GM12874 (cell line): ENCODE measurements at regions not wholly inside any gene's neighbourhood (a gene's known extent, or its start where the extent isn't known, plus 50 kb on each side); places are given as distances from the start of the nearest gene placed in this dataset.

ENCODE experiments used
- CTCF ChIP-seq: IDR thresholded peaks from 2 replicates; pipeline ENCODE4 v1.5.1; 2011; ENCODE audit warnings: low read depth, mild to moderate bottlenecking, control low read depth, low read length, moderate library complexity; ENCODE audit not compliant: insufficient read depth

DNA sequence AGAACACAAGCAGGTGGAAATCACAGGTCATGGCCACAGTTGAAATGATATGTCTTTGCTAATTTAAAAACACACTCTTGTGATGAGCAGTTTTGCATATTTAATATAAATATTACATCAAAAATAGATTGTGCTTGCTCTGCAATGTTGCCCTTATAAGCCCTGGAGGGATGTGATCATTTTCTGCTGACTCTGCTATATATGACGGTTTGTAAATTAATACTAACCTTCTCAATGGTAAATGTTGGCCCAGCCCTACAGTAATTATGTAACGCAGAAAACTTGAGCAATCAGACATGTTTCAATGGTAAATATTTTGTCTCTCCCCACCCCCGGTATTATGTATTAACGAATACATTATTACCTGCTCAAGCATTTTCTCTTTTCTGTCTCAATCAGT, 359.5 kb upstream of the CNTN6 start:
- TF ChIP-seq CTCF, result no peak

DNA sequence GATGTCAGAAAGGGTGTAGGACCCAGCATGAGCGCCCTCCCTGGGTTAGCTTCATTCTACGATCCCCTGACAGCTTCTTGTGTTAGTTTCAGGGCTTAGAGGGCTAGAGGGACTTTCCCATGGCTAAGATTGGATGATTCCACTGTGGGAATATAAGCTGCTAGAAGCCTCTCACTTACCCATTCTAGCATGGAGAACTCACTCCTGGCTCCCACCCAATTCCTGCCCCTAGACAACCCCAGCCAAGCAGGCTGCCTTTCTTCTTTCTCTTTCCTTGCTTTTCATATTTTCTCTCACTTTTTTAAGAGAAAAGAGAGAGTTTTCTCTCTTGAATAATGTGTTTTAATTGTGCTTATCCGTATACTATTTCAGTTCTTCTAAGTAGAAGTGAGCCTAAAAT, 335.1 kb upstream of the CNTN6 start:
- no peak for TF ChIP-seq CTCF

DNA sequence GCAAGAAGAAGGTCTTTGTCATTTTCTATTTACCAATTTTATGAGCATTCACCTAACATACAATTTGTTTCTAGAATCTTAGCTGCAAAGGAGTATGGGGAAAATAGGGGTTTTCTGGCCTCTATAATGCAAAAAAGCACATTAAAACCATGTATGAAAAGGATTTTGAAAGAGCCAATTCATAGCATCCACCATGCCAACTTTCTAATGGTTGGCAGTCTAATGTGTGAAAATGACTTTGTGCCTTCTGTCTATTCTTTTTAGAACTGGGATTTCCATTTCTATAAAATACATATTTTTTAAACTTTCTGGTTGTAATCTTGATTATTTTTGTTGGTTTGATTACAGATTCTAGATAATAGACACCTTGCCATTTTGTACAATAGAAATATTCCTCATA, 333.7 kb upstream of the CNTN6 start:
- no peak for TF ChIP-seq CTCF

GRCh38 chr3:775178-775880, 317.5 kb upstream of the CNTN6 start:
- TF ChIP-seq CTCF, result no peak

DNA sequence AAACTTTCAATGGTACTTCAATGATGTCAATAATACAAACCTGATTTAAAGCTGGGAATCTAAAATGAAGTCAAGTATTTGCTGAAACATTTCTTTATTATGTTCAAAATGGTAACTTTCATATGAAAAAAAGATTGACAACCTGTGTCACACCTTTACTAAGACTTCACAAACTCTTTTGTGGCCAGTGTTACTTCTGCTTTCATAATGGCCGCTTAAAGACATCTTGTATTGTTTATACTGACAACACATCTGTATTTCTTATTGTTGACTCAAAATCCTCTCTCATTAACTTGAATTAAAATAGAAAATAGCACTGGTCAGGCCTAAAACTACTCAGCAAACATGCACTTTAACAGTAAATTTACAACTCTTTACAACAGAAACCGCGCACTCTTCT, 312.3 kb upstream of the CNTN6 start:
- no peak for TF ChIP-seq CTCF

DNA sequence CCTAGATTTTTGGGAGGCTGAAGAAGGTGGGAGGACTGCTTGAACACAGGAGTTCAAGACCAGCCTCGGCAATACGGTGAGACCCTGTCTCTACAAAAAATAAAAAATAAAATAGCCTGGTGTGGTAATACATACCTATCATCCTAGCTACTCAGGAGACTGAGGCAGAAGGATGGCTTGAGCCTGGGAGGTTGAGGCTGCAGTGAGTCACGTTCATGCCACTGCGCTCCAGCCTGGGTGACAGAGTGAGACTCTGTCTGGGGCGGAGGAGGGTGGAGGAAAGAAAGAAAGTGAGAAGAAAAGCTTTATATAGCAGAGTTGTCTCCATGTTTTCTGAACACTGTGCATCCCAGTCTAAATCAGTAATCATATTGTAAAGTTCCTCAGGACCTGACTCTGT, 301.4 kb upstream of the CNTN6 start:
- TF ChIP-seq CTCF, result no peak

DNA sequence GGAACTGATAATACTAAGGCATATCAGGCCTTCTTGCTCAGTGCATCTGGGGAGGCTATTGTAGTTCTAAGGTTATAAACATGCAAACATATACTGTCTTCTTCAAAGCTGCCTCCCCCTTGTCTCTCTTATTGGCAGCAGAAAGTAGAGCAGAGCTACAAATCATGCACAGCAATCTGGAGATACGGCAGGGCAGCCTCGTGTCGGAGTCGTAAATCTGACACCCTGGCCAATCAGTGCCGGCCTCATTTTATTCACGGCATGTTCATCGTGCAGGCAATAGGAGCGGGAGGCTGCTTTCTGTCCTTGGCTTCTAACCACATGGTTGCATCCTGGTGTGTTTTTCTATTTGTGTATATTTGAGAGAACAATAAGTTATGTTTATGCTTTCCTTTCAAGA, 300.2 kb upstream of the CNTN6 start:
- TF ChIP-seq CTCF, result no peak

GRCh38 chr3:804211-804610, 288.6 kb upstream of the CNTN6 start:
- TF ChIP-seq CTCF, result no peak
